AG10803 (cell line): ENCODE measurements at regions not wholly inside any gene's neighbourhood (a gene's known extent, or its start where the extent isn't known, plus 50 kb on each side); places are given as distances from the start of the nearest gene placed in this dataset.

ENCODE experiments used
- DNase-seq: peaks from one replicate; pipeline ENCODE4 v3.0.0; 2010; ENCODE audit warnings: low read depth
- H3K4me3 ChIP-seq: 2 replicates; pipeline ENCODE4 v1.5.1; 2011; ENCODE audit warnings: mild to moderate bottlenecking, low read length, control low read depth
- TF ChIP-seq, protein P1 (sequence below): conservative IDR thresholded peaks from 2 replicates; pipeline ENCODE4 v1.5.1; 2011; ENCODE audit warnings: mild to moderate bottlenecking, low read length, control low read depth, inconsistent platforms

DNA sequence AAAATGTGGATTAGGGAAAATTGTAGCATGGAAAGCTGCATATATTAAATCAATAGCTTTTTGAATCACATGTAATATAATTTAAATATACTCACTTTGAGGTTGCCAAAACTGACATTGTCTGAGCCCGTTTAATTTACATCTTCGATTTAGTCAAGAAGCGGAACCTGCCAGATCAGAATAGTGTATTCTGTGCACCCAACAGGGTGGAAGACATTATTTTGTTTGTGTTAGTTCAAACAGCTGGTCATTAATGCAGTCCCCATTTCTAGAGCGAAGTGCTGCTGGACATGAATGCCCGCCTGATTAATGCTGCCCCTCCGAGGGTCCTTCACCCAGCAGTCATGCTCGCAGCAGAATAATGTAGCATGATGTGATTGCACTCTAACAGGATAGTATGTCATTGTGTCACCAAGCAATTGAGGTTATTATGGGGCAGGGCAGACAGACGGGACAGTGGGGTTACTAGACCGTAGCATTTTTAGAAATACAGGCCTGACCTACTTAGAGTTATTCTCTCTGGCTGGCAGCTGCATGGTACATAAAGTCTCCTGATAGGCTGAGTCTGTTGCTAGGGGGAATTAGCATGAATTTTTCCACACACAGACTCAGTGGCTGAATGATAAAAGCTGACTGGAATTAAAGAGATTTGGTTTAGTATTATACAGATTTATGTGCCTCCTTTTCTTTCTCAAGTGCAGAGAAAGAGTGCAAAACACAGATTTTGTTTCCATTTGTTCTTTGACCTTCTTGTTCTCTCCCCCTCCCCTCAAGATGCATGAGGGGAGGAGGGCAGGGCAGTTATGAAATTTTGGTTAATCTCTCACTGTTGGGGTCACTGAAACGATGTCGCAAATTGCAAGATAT lies 147.1 kb downstream of the PRL start:
- no peak for DNase-seq
- TF ChIP-seq, protein P1, sequence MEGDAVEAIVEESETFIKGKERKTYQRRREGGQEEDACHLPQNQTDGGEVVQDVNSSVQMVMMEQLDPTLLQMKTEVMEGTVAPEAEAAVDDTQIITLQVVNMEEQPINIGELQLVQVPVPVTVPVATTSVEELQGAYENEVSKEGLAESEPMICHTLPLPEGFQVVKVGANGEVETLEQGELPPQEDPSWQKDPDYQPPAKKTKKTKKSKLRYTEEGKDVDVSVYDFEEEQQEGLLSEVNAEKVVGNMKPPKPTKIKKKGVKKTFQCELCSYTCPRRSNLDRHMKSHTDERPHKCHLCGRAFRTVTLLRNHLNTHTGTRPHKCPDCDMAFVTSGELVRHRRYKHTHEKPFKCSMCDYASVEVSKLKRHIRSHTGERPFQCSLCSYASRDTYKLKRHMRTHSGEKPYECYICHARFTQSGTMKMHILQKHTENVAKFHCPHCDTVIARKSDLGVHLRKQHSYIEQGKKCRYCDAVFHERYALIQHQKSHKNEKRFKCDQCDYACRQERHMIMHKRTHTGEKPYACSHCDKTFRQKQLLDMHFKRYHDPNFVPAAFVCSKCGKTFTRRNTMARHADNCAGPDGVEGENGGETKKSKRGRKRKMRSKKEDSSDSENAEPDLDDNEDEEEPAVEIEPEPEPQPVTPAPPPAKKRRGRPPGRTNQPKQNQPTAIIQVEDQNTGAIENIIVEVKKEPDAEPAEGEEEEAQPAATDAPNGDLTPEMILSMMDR, result no peak
- H3K4me3 ChIP-seq, result no peak overlapping the region

DNA sequence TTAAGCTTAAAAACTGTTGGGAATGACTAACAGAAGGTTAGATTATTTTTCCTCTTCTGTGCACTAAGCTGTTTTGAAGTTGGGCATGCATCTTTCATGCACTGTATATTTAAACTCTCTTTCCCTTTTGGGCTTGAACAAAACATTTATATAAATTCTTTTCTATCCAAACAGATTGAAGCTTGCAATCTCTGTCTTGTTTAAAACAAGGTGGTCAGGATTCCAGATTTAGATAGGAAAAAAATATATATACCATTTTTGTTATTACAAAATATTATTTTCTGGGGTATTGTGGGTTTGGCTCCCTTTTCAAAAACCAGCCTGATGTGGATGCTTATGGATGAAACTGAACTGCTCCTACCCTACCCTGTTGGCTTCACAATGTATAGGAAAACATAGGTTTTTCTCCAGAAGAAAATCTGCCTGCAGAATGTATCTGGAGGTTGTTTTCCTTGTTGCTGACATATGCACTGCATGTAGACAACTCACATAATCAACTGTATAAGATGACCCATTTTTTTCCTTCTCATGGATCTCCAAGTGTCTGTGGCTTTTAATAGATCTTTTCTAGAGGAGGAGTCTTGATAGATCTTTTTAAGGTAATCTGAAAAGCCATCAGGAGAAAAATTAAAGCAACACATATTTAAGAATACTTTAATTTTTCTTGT lies 146.3 kb downstream of the PRL start:
- H3K4me3 ChIP-seq, result no peak overlapping the region
- DNase-seq, result no peak
- TF ChIP-seq, protein P1, result no peak

DNA sequence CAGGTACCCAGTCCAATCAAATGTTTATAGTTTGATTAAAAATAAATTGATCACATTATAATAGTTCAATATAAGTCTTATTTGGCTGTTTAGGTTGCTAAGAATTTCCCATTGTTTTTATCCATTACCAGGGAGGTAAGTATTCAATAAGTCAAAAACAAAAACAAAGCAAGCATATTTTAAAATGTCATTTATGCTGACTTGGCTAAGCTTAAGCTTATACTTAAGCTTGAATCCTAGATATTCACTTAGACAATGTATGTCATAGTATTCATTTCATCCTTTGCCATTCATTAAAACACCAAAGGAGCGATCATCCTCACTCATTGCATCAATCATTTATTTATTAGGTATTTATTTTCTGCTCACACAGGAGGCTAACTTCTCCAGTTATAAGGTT lies 144.9 kb downstream of the PRL start:
- TF ChIP-seq, protein P1, result no peak
- no peak for DNase-seq
- no peak overlapping the region for H3K4me3 ChIP-seq

DNA sequence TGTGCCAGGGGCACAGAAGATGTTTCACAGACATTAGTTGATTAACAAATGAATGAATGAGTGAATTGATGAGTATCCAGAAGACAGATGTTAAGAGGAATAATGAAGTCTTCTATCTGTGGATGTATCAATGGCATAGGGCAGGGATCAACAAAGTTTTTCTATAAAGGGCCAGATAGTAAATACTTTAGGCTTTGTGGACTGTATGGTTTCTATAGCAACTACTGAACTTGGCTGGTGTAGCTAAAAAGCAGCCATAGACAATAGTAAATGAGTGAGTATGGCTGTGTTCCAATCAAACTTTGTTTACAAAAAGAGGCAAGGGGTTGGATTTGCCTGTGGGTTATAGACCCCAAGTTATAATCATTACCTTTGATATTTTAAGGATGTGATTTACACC lies 144.0 kb downstream of the PRL start:
- DNase-seq, result no peak
- TF ChIP-seq, protein P1, result no peak

DNA sequence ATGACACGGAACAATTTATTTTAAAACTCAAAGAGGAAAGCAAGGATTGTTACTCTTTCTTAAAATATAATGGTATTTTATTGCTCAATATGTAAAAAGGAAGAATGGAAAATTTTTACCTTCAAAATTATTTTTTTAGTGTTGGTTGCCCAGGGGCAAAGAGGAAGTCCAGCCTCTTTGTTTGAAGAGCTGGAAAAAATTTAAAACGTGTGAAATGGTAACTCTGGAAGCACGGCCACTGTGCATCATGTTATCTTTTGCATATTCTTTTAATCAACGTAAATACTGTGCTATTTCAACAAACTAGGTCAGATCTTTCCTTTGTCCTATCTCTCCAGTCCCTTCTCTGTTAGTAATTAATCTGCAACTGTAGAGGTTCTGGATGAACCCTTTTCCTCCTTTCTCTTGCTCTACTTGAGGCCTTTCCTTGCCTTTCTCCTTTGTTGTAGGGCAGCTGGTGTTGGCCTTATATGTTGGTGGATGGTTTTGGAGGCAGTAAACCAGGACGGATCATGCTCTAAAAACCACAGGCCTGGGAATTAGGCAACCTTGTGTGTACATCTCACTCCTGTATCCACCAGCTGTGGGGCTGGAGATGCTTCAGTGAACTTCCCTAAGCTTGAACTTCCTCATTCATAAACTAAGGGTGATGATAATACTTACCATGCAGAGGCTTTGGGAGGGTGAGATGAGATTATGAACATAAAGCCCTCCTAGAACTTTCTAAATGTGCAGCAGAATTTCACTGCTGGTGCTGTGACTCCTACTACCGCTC lies 143.3 kb downstream of the PRL start:
- TF ChIP-seq, protein P1, result no peak
- no peak overlapping the region for H3K4me3 ChIP-seq
- DNase-seq, result peak; percentile 5

More for the DNA sequence above, 144.0 kb downstream of the PRL start:
- H3K4me3 ChIP-seq, result no peak overlapping the region

DNA sequence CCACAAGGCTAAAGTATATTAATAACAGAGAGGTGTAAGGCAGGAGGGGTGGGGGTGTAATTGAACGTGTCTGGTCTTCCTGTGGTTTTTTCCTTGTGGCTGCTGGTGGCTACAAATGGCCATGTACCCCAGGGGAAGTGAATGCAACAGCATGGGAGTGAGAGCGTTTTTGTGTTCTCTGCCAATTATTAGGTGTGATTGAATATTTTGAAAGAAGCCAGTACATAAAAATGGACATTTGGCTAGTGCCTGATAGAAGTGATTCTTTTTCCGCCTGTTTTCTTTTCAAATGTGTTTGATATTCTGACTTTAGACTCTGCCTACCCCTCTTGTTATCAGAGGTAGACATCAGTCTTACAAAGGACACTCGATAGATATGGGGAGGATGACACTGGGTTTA lies 141.3 kb downstream of the PRL start:
- TF ChIP-seq, protein P1, result no peak
- no peak for DNase-seq
- H3K4me3 ChIP-seq, result no peak overlapping the region
